ENCODE measurements at regions not wholly inside any gene's neighbourhood (a gene's known extent, or its start where the extent isn't known, plus 50 kb on each side); places are given as distances from the start of the nearest gene placed in this dataset.

DNA sequence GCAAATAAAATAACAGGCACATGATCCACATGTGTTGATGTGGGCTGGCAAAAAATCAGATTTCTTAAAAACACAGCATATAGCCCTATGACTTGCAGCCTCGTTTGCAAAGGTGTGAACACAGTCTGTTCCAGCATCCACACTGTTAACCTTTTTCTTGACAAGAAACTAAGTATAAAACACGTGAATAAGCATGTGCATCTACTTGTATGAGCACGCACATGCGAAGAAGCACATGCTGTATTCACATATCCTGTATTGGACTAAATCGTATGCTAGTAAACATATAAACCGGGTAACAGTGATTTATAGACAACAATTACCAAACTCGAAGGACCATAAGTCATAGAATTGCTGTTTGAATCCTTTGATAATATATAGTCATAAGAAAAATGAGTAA is 218.7 kb downstream of the HDGFL1 start:
- H4K20me1 ChIP-seq (ENCODE audit: insufficient read depth, poor library complexity, severe bottlenecking): no peaks in the 10 kb centered on the region
- H2AFZ ChIP-seq: no peak overlapping the region
- no peaks in the 10 kb centered on the region for H3K9me3 ChIP-seq (ENCODE audit: low read depth)
- no peak overlapping the region for H3K4me2 ChIP-seq
- H3K27ac ChIP-seq: no peak overlapping the region
- no peaks in the 10 kb centered on the region for H3K9me2 ChIP-seq (replicated peaks; ENCODE audit: insufficient read depth)
- H3K4me3 ChIP-seq: no peak overlapping the region
- TF ChIP-seq, protein P1, sequence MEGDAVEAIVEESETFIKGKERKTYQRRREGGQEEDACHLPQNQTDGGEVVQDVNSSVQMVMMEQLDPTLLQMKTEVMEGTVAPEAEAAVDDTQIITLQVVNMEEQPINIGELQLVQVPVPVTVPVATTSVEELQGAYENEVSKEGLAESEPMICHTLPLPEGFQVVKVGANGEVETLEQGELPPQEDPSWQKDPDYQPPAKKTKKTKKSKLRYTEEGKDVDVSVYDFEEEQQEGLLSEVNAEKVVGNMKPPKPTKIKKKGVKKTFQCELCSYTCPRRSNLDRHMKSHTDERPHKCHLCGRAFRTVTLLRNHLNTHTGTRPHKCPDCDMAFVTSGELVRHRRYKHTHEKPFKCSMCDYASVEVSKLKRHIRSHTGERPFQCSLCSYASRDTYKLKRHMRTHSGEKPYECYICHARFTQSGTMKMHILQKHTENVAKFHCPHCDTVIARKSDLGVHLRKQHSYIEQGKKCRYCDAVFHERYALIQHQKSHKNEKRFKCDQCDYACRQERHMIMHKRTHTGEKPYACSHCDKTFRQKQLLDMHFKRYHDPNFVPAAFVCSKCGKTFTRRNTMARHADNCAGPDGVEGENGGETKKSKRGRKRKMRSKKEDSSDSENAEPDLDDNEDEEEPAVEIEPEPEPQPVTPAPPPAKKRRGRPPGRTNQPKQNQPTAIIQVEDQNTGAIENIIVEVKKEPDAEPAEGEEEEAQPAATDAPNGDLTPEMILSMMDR (IDR thresholded peaks at IDR 0.05; ENCODE audit: poor library complexity): no peak
- no peak for TF ChIP-seq EZH2 (IDR thresholded peaks at IDR 0.05; ENCODE audit: borderline replicate concordance)
- no peak for TF ChIP-seq EZH2phosphoT487 (IDR thresholded peaks at IDR 0.05; ENCODE audit: low read depth, severe bottlenecking, unreplicated experiment)
- no peaks in the 10 kb centered on the region for H3K27me3 ChIP-seq
- no peaks in the 10 kb centered on the region for H3K79me2 ChIP-seq
- H3K36me3 ChIP-seq (replicated peaks; ENCODE audit: insufficient read depth, low read depth): no peaks in the 10 kb centered on the region
- no peak for DNase-seq (ENCODE audit: low spot score)
- H3K4me1 ChIP-seq (ENCODE audit: insufficient read depth): no peaks in the 10 kb centered on the region
- WGBS (ENCODE audit: low lambda C conversion rate, missing lambda C conversion rate): 90% methylated on average over 7 of the region's 7 CpGs

DNA sequence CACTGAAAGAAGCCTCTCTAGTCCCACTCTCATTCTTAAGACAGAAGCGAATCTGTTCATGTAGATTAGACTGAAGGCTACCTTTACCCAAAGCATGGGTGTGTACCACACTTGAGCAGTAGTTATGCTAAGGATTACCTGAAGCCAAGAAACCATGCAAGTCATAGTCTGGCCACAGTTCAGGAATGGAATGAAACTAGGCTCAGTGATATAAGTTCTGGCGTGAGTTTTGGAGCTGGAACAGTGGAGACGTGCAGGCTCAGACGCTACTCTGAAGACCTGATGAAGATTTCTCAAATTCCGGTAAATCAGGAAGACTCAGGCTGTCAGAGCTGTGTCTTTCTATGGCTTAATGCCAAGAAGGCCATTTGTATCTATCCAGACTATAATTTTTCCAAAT is 219.9 kb downstream of the HDGFL1 start:
- no peak overlapping the region for H3K4me3 ChIP-seq
- no peaks in the 10 kb centered on the region for H3K9me3 ChIP-seq (ENCODE audit: low read depth)
- no peak overlapping the region for H2AFZ ChIP-seq
- H4K20me1 ChIP-seq (ENCODE audit: insufficient read depth, poor library complexity, severe bottlenecking): no peaks in the 10 kb centered on the region
- H3K79me2 ChIP-seq: no peaks in the 10 kb centered on the region
- H3K36me3 ChIP-seq (replicated peaks; ENCODE audit: insufficient read depth, low read depth): no peaks in the 10 kb centered on the region
- H3K27me3 ChIP-seq: no peaks in the 10 kb centered on the region
- 79% methylated on average over 5 of the region's 5 CpGs for WGBS (ENCODE audit: low lambda C conversion rate, missing lambda C conversion rate)
- no peaks in the 10 kb centered on the region for H3K4me1 ChIP-seq (ENCODE audit: insufficient read depth)
- TF ChIP-seq, protein P1 (IDR thresholded peaks at IDR 0.05; ENCODE audit: poor library complexity): no peak
- TF ChIP-seq EZH2phosphoT487 (IDR thresholded peaks at IDR 0.05; ENCODE audit: low read depth, severe bottlenecking, unreplicated experiment) (no peak), EZH2 (IDR thresholded peaks at IDR 0.05; ENCODE audit: borderline replicate concordance) (no peak)
- no peak overlapping the region for H3K4me2 ChIP-seq
- no peaks in the 10 kb centered on the region for H3K9me2 ChIP-seq (replicated peaks; ENCODE audit: insufficient read depth)
- no peak overlapping the region for H3K27ac ChIP-seq
- DNase-seq (ENCODE audit: low spot score): no peak

DNA sequence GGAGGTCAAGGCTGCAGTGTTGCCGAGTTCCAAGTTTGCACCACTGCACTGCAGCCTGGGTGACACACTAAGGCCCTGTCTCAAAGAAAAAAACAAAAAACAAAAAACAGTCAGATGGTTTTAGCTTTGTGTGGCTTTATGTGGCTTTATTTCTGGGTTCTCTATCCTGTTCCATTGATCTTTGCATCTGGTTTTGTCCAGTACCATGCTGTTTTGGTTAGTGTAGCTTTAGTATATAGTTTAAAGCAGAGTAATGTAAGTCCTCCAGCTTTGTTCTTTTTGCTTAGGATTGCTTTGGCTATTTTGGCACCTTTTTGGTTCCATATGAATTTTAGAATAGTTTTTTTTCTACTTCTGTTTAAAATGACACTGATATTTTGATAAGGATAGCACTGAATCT is 225.5 kb downstream of the HDGFL1 start:
- H3K27me3 ChIP-seq: no peaks in the 10 kb centered on the region
- 100% methylated on average over 1 of the region's 1 CpG for WGBS (ENCODE audit: low lambda C conversion rate, missing lambda C conversion rate)
- TF ChIP-seq EZH2phosphoT487 (IDR thresholded peaks at IDR 0.05; ENCODE audit: low read depth, severe bottlenecking, unreplicated experiment) (no peak), EZH2 (IDR thresholded peaks at IDR 0.05; ENCODE audit: borderline replicate concordance) (no peak)
- TF ChIP-seq, protein P1 (IDR thresholded peaks at IDR 0.05; ENCODE audit: poor library complexity): no peak
- H2AFZ ChIP-seq: no peak overlapping the region
- no peaks in the 10 kb centered on the region for H3K36me3 ChIP-seq (replicated peaks; ENCODE audit: insufficient read depth, low read depth)
- no peaks in the 10 kb centered on the region for H4K20me1 ChIP-seq (ENCODE audit: insufficient read depth, poor library complexity, severe bottlenecking)
- no peaks in the 10 kb centered on the region for H3K9me2 ChIP-seq (replicated peaks; ENCODE audit: insufficient read depth)
- H3K27ac ChIP-seq: no peak overlapping the region
- no peaks in the 10 kb centered on the region for H3K79me2 ChIP-seq
- H3K9me3 ChIP-seq (ENCODE audit: low read depth): no peaks in the 10 kb centered on the region
- no peak overlapping the region for H3K4me2 ChIP-seq
- H3K4me3 ChIP-seq: no peak overlapping the region
- DNase-seq (ENCODE audit: low spot score): no peak
- H3K4me1 ChIP-seq (ENCODE audit: insufficient read depth): no peaks in the 10 kb centered on the region

DNA sequence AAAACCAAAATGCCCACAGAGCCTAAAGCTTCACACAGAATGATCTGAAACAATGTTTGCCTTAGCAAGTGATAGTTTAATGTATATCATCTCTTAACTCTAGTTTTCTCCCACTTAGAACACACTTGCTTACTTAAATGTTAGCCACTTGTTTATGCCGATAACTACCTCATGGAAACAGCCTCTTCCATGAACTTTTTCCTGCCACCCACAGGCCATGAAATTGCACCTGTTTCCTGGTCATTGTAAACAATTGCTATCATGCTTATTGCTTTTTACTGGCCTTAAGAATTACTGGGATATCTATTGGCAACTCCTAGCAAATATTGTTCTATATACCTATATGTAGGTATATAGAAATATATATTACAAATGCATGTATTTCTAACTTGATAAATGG is 231.1 kb downstream of the HDGFL1 start:
- 92% methylated on average over 1 of the region's 1 CpG for WGBS (ENCODE audit: low lambda C conversion rate, missing lambda C conversion rate)
- no peak overlapping the region for H2AFZ ChIP-seq
- H3K9me2 ChIP-seq (replicated peaks; ENCODE audit: insufficient read depth): no peaks in the 10 kb centered on the region
- H4K20me1 ChIP-seq (ENCODE audit: insufficient read depth, poor library complexity, severe bottlenecking): no peaks in the 10 kb centered on the region
- no peaks in the 10 kb centered on the region for H3K4me1 ChIP-seq (ENCODE audit: insufficient read depth)
- no peak for DNase-seq (ENCODE audit: low spot score)
- H3K36me3 ChIP-seq (replicated peaks; ENCODE audit: insufficient read depth, low read depth): no peaks in the 10 kb centered on the region
- no peak overlapping the region for H3K4me3 ChIP-seq
- no peak for TF ChIP-seq EZH2 (IDR thresholded peaks at IDR 0.05; ENCODE audit: borderline replicate concordance)
- H3K4me2 ChIP-seq: no peak overlapping the region
- H3K9me3 ChIP-seq (ENCODE audit: low read depth): no peaks in the 10 kb centered on the region
- no peak overlapping the region for H3K27ac ChIP-seq
- H3K79me2 ChIP-seq: no peaks in the 10 kb centered on the region
- H3K27me3 ChIP-seq: no peaks in the 10 kb centered on the region
